ENCODE measurements at regions not wholly inside any gene's neighbourhood (a gene's known extent, or its start where the extent isn't known, plus 50 kb on each side); places are given as distances from the start of the nearest gene placed in this dataset.

GRCh38 chr9:16924311-16924915 lies 53.9 kb upstream of the BNC2 start:
- Histone ChIP-seq H3K4me2 (ENCODE audit: low read depth, low read length) (no peak overlapping the region), H2AK9ac (replicated peaks; ENCODE audit: low read depth, low read length, poor library complexity) (no peak overlapping the region), H3K9me3 (ENCODE audit: control insufficient read depth, insufficient read depth, low read length) (peaks cover 4% of the 10 kb centered on the region), H2BK20ac (ENCODE audit: low read depth, low read length) (no peak overlapping the region), H2AFZ (replicated peaks; ENCODE audit: low read length, poor library complexity) (no peak overlapping the region), H4K5ac (ENCODE audit: low read depth, low read length) (no peak overlapping the region), H3K9me1 (ENCODE audit: insufficient read depth, low read length) (peaks cover 3% of the 10 kb centered on the region; the same call in 1 of the 2 replicates), H4K91ac (ENCODE audit: insufficient read depth, low read depth, low read length) (no peak overlapping the region), H3K23ac (ENCODE audit: low read depth, low read length) (no peak overlapping the region), H2BK15ac (ENCODE audit: low read depth, low read length) (no peak overlapping the region), H3K27ac (ENCODE audit: insufficient read depth, low read length) (no peak overlapping the region), H2BK120ac (ENCODE audit: low read depth, low read length) (no peak overlapping the region), H3K27me3 (ENCODE audit: control insufficient read depth, insufficient read depth, low read length) (no peaks in the 10 kb centered on the region), H3K4me3 (ENCODE audit: insufficient read depth, low read depth, low read length) (no peak overlapping the region), H3K79me1 (ENCODE audit: low read depth in 1 of 2, low read length in 2 of 2) (no peaks in the 10 kb centered on the region), H3K4ac (ENCODE audit: low read depth, low read length) (no peak overlapping the region), H4K8ac (ENCODE audit: low read depth in 2 of 2, low read length in 2 of 2) (no peak overlapping the region), H2BK5ac (ENCODE audit: low read depth, low read length, poor library complexity, severe bottlenecking) (no peak overlapping the region), H3K9ac (ENCODE audit: low read depth, low read length) (no peak overlapping the region), H3K36me3 (ENCODE audit: control insufficient read depth, insufficient read depth, low read length) (no peaks in the 10 kb centered on the region), H3K18ac (ENCODE audit: low read depth, low read length) (no peak overlapping the region), H4K20me1 (ENCODE audit: insufficient read depth, low read length) (no peaks in the 10 kb centered on the region), H3K56ac (ENCODE audit: extremely low read depth, insufficient read depth, low read length) (no peak overlapping the region), H2AK5ac (ENCODE audit: low read depth, low read length) (no peak overlapping the region), H3K14ac (replicated peaks; ENCODE audit: low read depth, low read length) (no peak overlapping the region), H3K4me1 (ENCODE audit: control insufficient read depth, insufficient read depth, low read length) (peaks cover 3% of the 10 kb centered on the region; the same call in 1 of the 2 replicates)
- ChIA-PET CTCF (no interaction called here), POLR2A (ENCODE audit: unreplicated experiment) (no interaction called here)
- WGBS, 2 experiments (ENCODE audit: extremely low coverage in 2 of 2, insufficient read length in 1 of 2): 96% methylated on average over 13 of the region's 32 CpGs; no CpG with 5 or more reads in 1 of the 2 experiments
- ATAC-seq (ENCODE audit: low read depth) (no peak), DNase-seq (no peak)
- dilution Hi-C loops (cut with HindIII; ENCODE audit: low sequenced_read_pairs, unreplicated experiment) (no loop called here), intact Hi-C loops (cut with micrococcal nuclease) (no loop called here), in situ Hi-C loops (cut with MboI; ENCODE audit: low sequenced_read_pairs) (no loop called here)
- BruUV-seq (replicated peaks): no TSS peak
- TF ChIP-seq BHLHE40 (IDR thresholded peaks at IDR 0.05; ENCODE audit: low read depth, low read length) (no peak), RAD21 (IDR thresholded peaks at IDR 0.05; ENCODE audit: low read length) (no peak), CTCF (conservative IDR thresholded peaks at IDR 0.05; ENCODE audit: low read depth, low read length) (no peak), RFX5 (IDR thresholded peaks at IDR 0.05; ENCODE audit: low read depth, low read length) (no peak), MAFK (IDR thresholded peaks at IDR 0.05; ENCODE audit: low read depth, low read length) (no peak), RCOR1 (IDR thresholded peaks at IDR 0.05; ENCODE audit: insufficient replicate concordance, low read length) (no peak), NFE2L2 (IDR thresholded peaks at IDR 0.05; ENCODE audit: low read depth, low read length) (no peak), FOS (IDR thresholded peaks at IDR 0.05; ENCODE audit: low read depth, low read length) (no peak), ELK1 (IDR thresholded peaks at IDR 0.05; ENCODE audit: borderline replicate concordance, low read depth, low read length) (no peak), SMC3 (IDR thresholded peaks at IDR 0.05; ENCODE audit: low read depth, low read length) (no peak), MAZ (IDR thresholded peaks at IDR 0.05; ENCODE audit: borderline replicate concordance, low read depth, low read length) (no peak), CHD1 (IDR thresholded peaks at IDR 0.05; ENCODE audit: low read depth, low read length) (no peak), CEBPB (IDR thresholded peaks at IDR 0.05; ENCODE audit: low read depth, low read length) (no peak), MXI1 (IDR thresholded peaks at IDR 0.05; ENCODE audit: borderline replicate concordance, low read depth, low read length) (no peak), USF2 (IDR thresholded peaks at IDR 0.05; ENCODE audit: low read depth, low read length) (no peak), POLR2A (IDR thresholded peaks at IDR 0.05; ENCODE audit: low read depth, low read length) (no peak)

All from IMR-90 (cell line).